ENCODE measurements at regions not wholly inside any gene's neighbourhood (a gene's known extent, or its start where the extent isn't known, plus 50 kb on each side); places are given as distances from the start of the nearest gene placed in this dataset.
"Not testable (repeated sequence)": the region's sequence is repeated elsewhere in the genome, so short reads cannot be mapped to it uniquely, and the experiment has no call there.

DNA sequence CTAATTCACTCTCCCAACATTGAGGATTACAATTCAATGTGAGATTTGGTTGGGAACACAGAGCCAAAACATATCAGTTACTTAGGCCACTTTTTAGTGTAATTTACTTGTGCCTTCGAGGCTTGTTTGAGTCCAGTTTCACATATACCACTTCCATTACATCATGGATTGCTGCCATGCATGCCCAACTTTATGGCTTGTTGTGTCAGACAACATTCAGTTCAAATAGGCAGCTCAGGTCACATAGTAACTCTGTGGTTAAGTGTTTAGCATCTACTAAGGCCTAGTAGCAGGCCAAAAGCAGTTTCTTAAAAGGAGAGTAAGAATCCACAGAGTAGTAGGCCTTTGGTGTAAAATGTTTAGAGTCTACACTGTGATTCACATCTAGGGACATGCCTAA is 164.3 kb upstream of the GMNC start:
- no peak overlapping the region for H3K4me3 Mint-ChIP-seq
- DNase-seq = no peak

GRCh38 chr3:191020730-191021396 is 158.4 kb upstream of the GMNC start:
- TF ChIP-seq, protein P1, sequence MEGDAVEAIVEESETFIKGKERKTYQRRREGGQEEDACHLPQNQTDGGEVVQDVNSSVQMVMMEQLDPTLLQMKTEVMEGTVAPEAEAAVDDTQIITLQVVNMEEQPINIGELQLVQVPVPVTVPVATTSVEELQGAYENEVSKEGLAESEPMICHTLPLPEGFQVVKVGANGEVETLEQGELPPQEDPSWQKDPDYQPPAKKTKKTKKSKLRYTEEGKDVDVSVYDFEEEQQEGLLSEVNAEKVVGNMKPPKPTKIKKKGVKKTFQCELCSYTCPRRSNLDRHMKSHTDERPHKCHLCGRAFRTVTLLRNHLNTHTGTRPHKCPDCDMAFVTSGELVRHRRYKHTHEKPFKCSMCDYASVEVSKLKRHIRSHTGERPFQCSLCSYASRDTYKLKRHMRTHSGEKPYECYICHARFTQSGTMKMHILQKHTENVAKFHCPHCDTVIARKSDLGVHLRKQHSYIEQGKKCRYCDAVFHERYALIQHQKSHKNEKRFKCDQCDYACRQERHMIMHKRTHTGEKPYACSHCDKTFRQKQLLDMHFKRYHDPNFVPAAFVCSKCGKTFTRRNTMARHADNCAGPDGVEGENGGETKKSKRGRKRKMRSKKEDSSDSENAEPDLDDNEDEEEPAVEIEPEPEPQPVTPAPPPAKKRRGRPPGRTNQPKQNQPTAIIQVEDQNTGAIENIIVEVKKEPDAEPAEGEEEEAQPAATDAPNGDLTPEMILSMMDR (IDR thresholded peaks at IDR 0.05) = no peak
- peaks cover 5% of the 10 kb centered on the region for H3K27me3 Mint-ChIP-seq (ENCODE audit: low read depth, poor library complexity)
- no peak overlapping the region for H3K4me3 Mint-ChIP-seq
- no peaks in the 10 kb centered on the region for H3K4me1 Mint-ChIP-seq
- peaks cover under 1% of the 10 kb centered on the region for H3K9me3 Mint-ChIP-seq
- no peak overlapping the region for H3K27ac Mint-ChIP-seq
- no peaks in the 10 kb centered on the region for H3K36me3 Mint-ChIP-seq (ENCODE audit: low read depth)
- no peak for DNase-seq

More for the DNA sequence above, 164.3 kb upstream of the GMNC start:
- TF ChIP-seq, protein P1 (IDR thresholded peaks at IDR 0.05) = no peak
- Mint-ChIP-seq H3K36me3 (ENCODE audit: low read depth) (no peaks in the 10 kb centered on the region), H3K27me3 (ENCODE audit: low read depth, poor library complexity) (peaks cover 5% of the 10 kb centered on the region), H3K27ac (no peak overlapping the region), H3K4me1 (peaks cover 7% of the 10 kb centered on the region), H3K9me3 (no peaks in the 10 kb centered on the region)

GRCh38 chr3:191019855-191020254 is 157.4 kb upstream of the GMNC start:
- Mint-ChIP-seq H3K4me1 (no peaks in the 10 kb centered on the region), H3K36me3 (ENCODE audit: low read depth) (no peaks in the 10 kb centered on the region), H3K9me3 (peaks cover 8% of the 10 kb centered on the region), H3K4me3 (no peak overlapping the region), H3K27ac (no peak overlapping the region), H3K27me3 (ENCODE audit: low read depth, poor library complexity) (peaks cover 5% of the 10 kb centered on the region)
- no peak for DNase-seq
- TF ChIP-seq, protein P1 (IDR thresholded peaks at IDR 0.05) = no peak

DNA sequence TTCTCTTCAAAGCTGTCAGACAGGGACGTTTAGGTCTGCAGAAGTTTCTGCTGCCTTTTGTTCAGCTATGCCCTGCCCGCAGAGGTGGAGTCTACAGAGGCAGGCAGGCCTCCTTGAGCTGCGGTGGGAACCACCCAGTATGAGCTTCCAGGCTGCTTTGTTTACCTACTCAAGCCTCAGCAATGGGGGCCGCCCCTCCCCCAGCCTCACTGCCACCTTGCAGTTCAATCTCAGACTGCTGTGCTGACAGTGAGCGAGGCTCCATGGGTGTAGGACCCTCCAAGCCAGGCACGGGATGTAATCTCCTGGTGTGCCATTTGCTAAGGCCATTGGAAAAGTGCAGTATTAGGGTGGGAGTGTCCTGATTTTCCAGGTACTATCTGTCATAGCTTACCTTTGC is 153.5 kb upstream of the GMNC start:
- not testable (repeated sequence) for H3K27ac Mint-ChIP-seq; DNase-seq; H3K4me1 Mint-ChIP-seq; H3K36me3 Mint-ChIP-seq (ENCODE audit: low read depth); H3K27me3 Mint-ChIP-seq (ENCODE audit: low read depth, poor library complexity); H3K4me3 Mint-ChIP-seq
- peaks cover 38% of the 10 kb centered on the region for H3K9me3 Mint-ChIP-seq

DNA sequence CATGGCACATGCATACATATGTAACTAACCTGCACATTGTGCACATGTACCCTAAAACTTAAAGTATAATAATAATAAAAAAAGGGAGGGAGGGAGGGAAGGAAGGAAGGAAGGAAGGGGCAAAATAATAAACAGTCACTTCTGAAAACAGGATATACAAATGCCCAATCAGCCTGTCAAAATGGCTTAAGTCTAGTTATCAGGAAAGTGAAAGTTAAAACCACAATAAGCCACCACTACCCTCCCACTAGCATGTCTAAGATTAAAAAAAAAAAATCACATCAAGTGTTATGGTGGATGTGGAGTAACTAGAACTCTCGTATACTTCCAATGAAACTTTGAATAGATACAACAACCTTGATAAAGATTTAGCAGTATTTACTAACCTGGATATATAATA is 145.6 kb upstream of the GMNC start:
- Mint-ChIP-seq H3K36me3 (ENCODE audit: low read depth) (no peaks in the 10 kb centered on the region), H3K27ac (no peak overlapping the region), H3K27me3 (ENCODE audit: low read depth, poor library complexity) (peaks cover 4% of the 10 kb centered on the region), H3K9me3 (peaks cover 19% of the 10 kb centered on the region), H3K4me1 (peaks cover 22% of the 10 kb centered on the region), H3K4me3 (no peak overlapping the region)
- TF ChIP-seq, protein P1 (IDR thresholded peaks at IDR 0.05) = no peak
- no peak for DNase-seq

DNA sequence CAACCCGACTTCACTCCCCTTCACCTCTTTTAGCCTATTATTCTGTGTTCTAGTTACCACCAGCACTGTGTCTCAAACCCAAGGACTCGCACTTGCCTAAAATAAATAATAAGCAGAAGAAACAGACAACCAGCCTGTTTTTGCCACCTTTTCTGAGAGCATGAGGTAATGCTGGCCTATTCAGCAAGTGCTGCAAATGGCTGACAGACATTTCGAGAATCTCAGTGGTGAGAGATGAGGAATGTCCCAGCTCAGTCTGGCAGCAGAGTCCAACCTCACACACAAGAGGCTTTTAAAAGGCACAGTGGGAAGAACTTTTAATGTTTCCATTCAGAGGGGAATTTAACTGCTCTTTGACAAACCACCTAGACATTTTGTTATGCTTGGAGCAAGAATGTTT is 143.3 kb upstream of the GMNC start:
- no peaks in the 10 kb centered on the region for H3K9me3 Mint-ChIP-seq
- H3K4me3 Mint-ChIP-seq = no peak overlapping the region
- peaks cover 10% of the 10 kb centered on the region for H3K27me3 Mint-ChIP-seq (ENCODE audit: low read depth, poor library complexity)
- H3K4me1 Mint-ChIP-seq = peaks cover 26% of the 10 kb centered on the region
- no peak for DNase-seq
- no peaks in the 10 kb centered on the region for H3K36me3 Mint-ChIP-seq (ENCODE audit: low read depth)
- TF ChIP-seq, protein P1 (IDR thresholded peaks at IDR 0.05) = no peak
- peak overlapping the region; percentile 73 for H3K27ac Mint-ChIP-seq

Data from nephron progenitor cell (in vitro differentiated cells).